ENCODE measurements at regions not wholly inside any gene's neighbourhood (a gene's known extent, or its start where the extent isn't known, plus 50 kb on each side); places are given as distances from the start of the nearest gene placed in this dataset.
"Not testable (repeated sequence)": the region's sequence is repeated elsewhere in the genome, so short reads cannot be mapped to it uniquely, and the experiment has no call there.

- DNase-seq, result not testable (repeated sequence)
Observed at GRCh38 chr4:3585567-3585966, 53.3 kb upstream of the LRPAP1 start.

GRCh38 chr4:3582091-3582475, 49.9 kb upstream of the LRPAP1 start:
- no peak for DNase-seq
